H9 (cell line): ENCODE measurements at regions not wholly inside any gene's neighbourhood (a gene's known extent, or its start where the extent isn't known, plus 50 kb on each side); places are given as distances from the start of the nearest gene placed in this dataset.
A peak's percentile ranks its signal among the peaks of the same experiment; 100 is the strongest.

Source experiments
- DNase-seq: peaks from one replicate; pipeline ENCODE4 v3.0.0-alpha.2; 2017
- H2AFZ ChIP-seq: one replicate; pipeline ENCODE4 v1.6.1; 2013; ENCODE audit warnings: mild to moderate bottlenecking, low read length, control low read depth, moderate library complexity
- H2AK5ac ChIP-seq: 2 replicates; pipeline ENCODE4 v1.6.1; 2013; ENCODE audit warnings: low read length, control low read depth, mixed read lengths; ENCODE audit not compliant: insufficient read length
- H2BK120ac ChIP-seq: one replicate; pipeline ENCODE4 v1.6.1; 2013; ENCODE audit warnings: low read depth, mild to moderate bottlenecking, low read length, control low read depth, inconsistent platforms; ENCODE audit not compliant: poor library complexity, severe bottlenecking
- H2BK12ac ChIP-seq: 2 replicates; pipeline ENCODE4 v1.6.1; 2013; ENCODE audit warnings: low read length, control low read depth, mixed read lengths, low read depth; ENCODE audit not compliant: insufficient read length
- H2BK15ac ChIP-seq: 2 replicates; pipeline ENCODE4 v1.6.1; 2013; ENCODE audit warnings: low read depth, low read length, control low read depth
- H2BK20ac ChIP-seq: one replicate; pipeline ENCODE4 v1.6.1; 2013; ENCODE audit warnings: low read depth, mild to moderate bottlenecking, low read length, control low read depth, inconsistent platforms; ENCODE audit not compliant: poor library complexity, severe bottlenecking
- H2BK5ac ChIP-seq: 2 replicates; pipeline ENCODE4 v1.6.1; 2013; ENCODE audit warnings: low read length, control low read depth, mixed read lengths; ENCODE audit not compliant: insufficient read length
- H3K14ac ChIP-seq: 2 replicates; pipeline ENCODE4 v1.6.1; 2013; ENCODE audit warnings: low read length, control low read depth; ENCODE audit not compliant: insufficient read depth
- H3K18ac ChIP-seq: 2 replicates; pipeline ENCODE4 v1.6.1; 2013; ENCODE audit warnings: low read depth, mild to moderate bottlenecking, mixed read lengths, low read length, control low read depth; ENCODE audit not compliant: insufficient read length
- H3K23ac ChIP-seq: 2 replicates; pipeline ENCODE4 v1.6.1; 2013; ENCODE audit warnings: low read length, control low read depth, mixed read lengths, low read depth; ENCODE audit not compliant: insufficient read length
- H3K23me2 ChIP-seq: 2 replicates; pipeline ENCODE4 v1.6.1; 2013; ENCODE audit warnings: low read depth, mild to moderate bottlenecking, mixed read lengths, low read length, control low read depth; ENCODE audit not compliant: insufficient read length, poor library complexity, severe bottlenecking
- H3K27ac ChIP-seq: 2 replicates; pipeline ENCODE4 v1.5.1; 2013; ENCODE audit warnings: low read length, control low read depth, mixed read lengths, low read depth; ENCODE audit not compliant: insufficient read length
- H3K27me3 ChIP-seq: 2 replicates; pipeline ENCODE4 v1.6.1; 2013; ENCODE audit warnings: low read length, control low read depth, inconsistent platforms; ENCODE audit not compliant: insufficient read depth
- H3K4ac ChIP-seq: 2 replicates; pipeline ENCODE4 v1.6.1; 2013; ENCODE audit warnings: low read depth, mild to moderate bottlenecking, control low read depth, inconsistent platforms, low read length, moderate library complexity
- H3K4me1 ChIP-seq: 2 replicates; pipeline ENCODE4 v1.6.1; 2013; ENCODE audit warnings: low read length, control low read depth, inconsistent platforms; ENCODE audit not compliant: insufficient read depth
- H3K4me2 ChIP-seq: 2 replicates; pipeline ENCODE4 v1.6.1; 2013; ENCODE audit warnings: low read length, control low read depth, mixed read lengths; ENCODE audit not compliant: insufficient read length, insufficient read depth
- H3K56ac ChIP-seq: 2 replicates; pipeline ENCODE4 v1.6.1; 2013; ENCODE audit warnings: low read depth, mild to moderate bottlenecking, mixed read lengths, low read length, control low read depth; ENCODE audit not compliant: insufficient read length
- H3K79me1 ChIP-seq: 2 replicates; pipeline ENCODE4 v1.6.1; 2013; ENCODE audit warnings: low read depth, mild to moderate bottlenecking, moderate library complexity, low read length, control low read depth, inconsistent platforms; ENCODE audit not compliant: insufficient read depth, poor library complexity, severe bottlenecking
- H3K79me2 ChIP-seq: 2 replicates; pipeline ENCODE4 v1.6.1; 2013; ENCODE audit warnings: low read length, control low read depth, inconsistent platforms; ENCODE audit not compliant: insufficient read depth
- H3K9ac ChIP-seq: 2 replicates; pipeline ENCODE4 v1.6.1; 2013; ENCODE audit warnings: low read length, control low read depth, mixed read lengths; ENCODE audit not compliant: insufficient read length; ENCODE audit errors: extremely low read depth
- H3K9me3 ChIP-seq: one replicate; pipeline ENCODE4 v1.6.1; 2013; ENCODE audit warnings: low read depth, low read length, inconsistent platforms; ENCODE audit not compliant: control insufficient read depth
- H3T11ph ChIP-seq: one replicate; pipeline ENCODE4 v1.6.1; 2013; ENCODE audit warnings: mild to moderate bottlenecking, low read length, control low read depth, inconsistent platforms
- H4K20me1 ChIP-seq: one replicate; pipeline ENCODE4 v1.6.1; 2013; ENCODE audit not compliant: control insufficient read depth, insufficient read length, insufficient read depth
- H4K5ac ChIP-seq: 2 replicates; pipeline ENCODE4 v1.6.1; 2013; ENCODE audit warnings: low read depth, mild to moderate bottlenecking, mixed read lengths, low read length, control low read depth; ENCODE audit not compliant: insufficient read length
- H4K8ac ChIP-seq: replicated peaks from 2 replicates; pipeline ENCODE4 v1.6.1; 2013; ENCODE audit warnings: low read length, control low read depth, mixed read lengths, low read depth; ENCODE audit not compliant: insufficient read length
- H4K91ac ChIP-seq: 2 replicates; pipeline ENCODE4 v1.6.1; 2013; ENCODE audit warnings: low read depth, mild to moderate bottlenecking, moderate library complexity, mixed read lengths, low read length, control low read depth; ENCODE audit not compliant: insufficient read length
- H3K27ac Mint-ChIP-seq, 3 experiments: 2 replicates in 2 of 3; 3 replicates in 1 of 3; pipeline ENCODE4 v1.8.0; 2020 to 2021; ENCODE audit warnings: mixed read lengths in 3 of 3, mild to moderate bottlenecking in 1 of 3, moderate library complexity in 1 of 3
- H3K27me3 Mint-ChIP-seq: 2 replicates; pipeline ENCODE4 v1.8.0; 2021; ENCODE audit warnings: low read depth, mild to moderate bottlenecking, moderate library complexity, mixed read lengths
- H3K36me3 Mint-ChIP-seq, 3 experiments: 2 replicates in 2 of 3; 3 replicates in 1 of 3; pipeline ENCODE4 v1.8.0; 2020 to 2021; ENCODE audit warnings: low read depth in 3 of 3, mixed read lengths in 3 of 3; ENCODE audit not compliant: insufficient read depth in 1 of 3
- H3K4me1 Mint-ChIP-seq, 2 experiments: 2 replicates each; pipeline ENCODE4 v1.8.0; 2020; ENCODE audit warnings: mixed read lengths in 2 of 2
- H3K4me3 Mint-ChIP-seq, 2 experiments: 2 replicates in 1 of 2; 3 replicates in 1 of 2; pipeline ENCODE4 v1.8.0; 2020 to 2021; ENCODE audit warnings: mild to moderate bottlenecking in 2 of 2, mixed read lengths in 2 of 2, moderate library complexity in 1 of 2
- H3K9me3 Mint-ChIP-seq, 2 experiments: 2 replicates in 1 of 2; 3 replicates in 1 of 2; pipeline ENCODE4 v1.8.0; 2020; ENCODE audit warnings: mild to moderate bottlenecking in 2 of 2, mixed read lengths in 2 of 2, moderate library complexity in 1 of 2
- TF ChIP-seq, protein P1 (sequence below): fragments of 200-600 bp; sonication (generic); conservative IDR thresholded peaks from 3 replicates; pipeline ENCODE4 v1.8.0; 2021; ENCODE audit warnings: antibody characterized with exemption, mild to moderate bottlenecking

DNA sequence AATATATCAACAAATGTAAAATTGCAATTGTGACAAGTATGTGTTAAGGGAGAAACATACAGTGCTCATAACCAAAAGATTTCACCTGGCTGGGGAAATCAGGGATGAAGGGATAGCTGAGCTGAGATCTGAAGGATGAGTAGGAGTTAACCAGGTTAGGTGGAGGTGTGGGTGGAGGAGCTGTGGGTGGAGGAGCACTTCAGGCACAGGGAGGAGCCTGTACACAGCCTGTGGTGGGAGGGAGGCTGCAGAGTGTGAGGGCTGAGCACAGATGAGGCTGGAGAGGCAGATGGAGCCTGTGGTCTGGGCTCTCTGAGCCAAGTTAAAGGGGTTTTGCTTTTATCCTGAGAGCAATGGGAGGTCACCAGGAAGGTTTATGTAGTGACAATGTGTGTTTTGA is 111.9 kb downstream of the XCL2 start:
- no peak for DNase-seq
- no peak overlapping the region for H2BK20ac ChIP-seq
- Mint-ChIP-seq H3K36me3 (no peaks in the 10 kb centered on the region), H3K4me3 (no peak overlapping the region), H3K27me3 (peaks cover 1% of the 10 kb centered on the region; the same call in 1 of the 2 replicates), H3K27ac (peak overlapping the region in 1 of 3 experiments; percentile 4; a peak in 1 of 7 replicates), H3K9me3 (no peaks in the 10 kb centered on the region), H3K4me1 (peaks cover 16 to 22% of the 10 kb centered on the region in 2 experiments; a peak in 3 of 4 replicates)
- H3T11ph ChIP-seq, result no peak overlapping the region
- no peaks in the 10 kb centered on the region for H3K9me3 ChIP-seq
- H2BK12ac ChIP-seq, result no peak overlapping the region
- H2BK120ac ChIP-seq, result no peak overlapping the region
- TF ChIP-seq, protein P1, sequence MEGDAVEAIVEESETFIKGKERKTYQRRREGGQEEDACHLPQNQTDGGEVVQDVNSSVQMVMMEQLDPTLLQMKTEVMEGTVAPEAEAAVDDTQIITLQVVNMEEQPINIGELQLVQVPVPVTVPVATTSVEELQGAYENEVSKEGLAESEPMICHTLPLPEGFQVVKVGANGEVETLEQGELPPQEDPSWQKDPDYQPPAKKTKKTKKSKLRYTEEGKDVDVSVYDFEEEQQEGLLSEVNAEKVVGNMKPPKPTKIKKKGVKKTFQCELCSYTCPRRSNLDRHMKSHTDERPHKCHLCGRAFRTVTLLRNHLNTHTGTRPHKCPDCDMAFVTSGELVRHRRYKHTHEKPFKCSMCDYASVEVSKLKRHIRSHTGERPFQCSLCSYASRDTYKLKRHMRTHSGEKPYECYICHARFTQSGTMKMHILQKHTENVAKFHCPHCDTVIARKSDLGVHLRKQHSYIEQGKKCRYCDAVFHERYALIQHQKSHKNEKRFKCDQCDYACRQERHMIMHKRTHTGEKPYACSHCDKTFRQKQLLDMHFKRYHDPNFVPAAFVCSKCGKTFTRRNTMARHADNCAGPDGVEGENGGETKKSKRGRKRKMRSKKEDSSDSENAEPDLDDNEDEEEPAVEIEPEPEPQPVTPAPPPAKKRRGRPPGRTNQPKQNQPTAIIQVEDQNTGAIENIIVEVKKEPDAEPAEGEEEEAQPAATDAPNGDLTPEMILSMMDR, result no peak
- H3K23me2 ChIP-seq, result no peaks in the 10 kb centered on the region
- H3K18ac ChIP-seq, result no peak overlapping the region
- H4K20me1 ChIP-seq, result no peaks in the 10 kb centered on the region
- no peak overlapping the region for H3K9ac ChIP-seq
- no peak overlapping the region for H3K56ac ChIP-seq
- H3K27ac ChIP-seq, result no peak overlapping the region
- H2AFZ ChIP-seq, result no peak overlapping the region
- H3K23ac ChIP-seq, result no peak overlapping the region
- no peaks in the 10 kb centered on the region for H3K27me3 ChIP-seq
- H3K79me2 ChIP-seq, result no peaks in the 10 kb centered on the region
- H3K79me1 ChIP-seq, result no peaks in the 10 kb centered on the region
- no peak overlapping the region for H4K91ac ChIP-seq
- H3K4ac ChIP-seq, result no peak overlapping the region
- no peak overlapping the region for H2AK5ac ChIP-seq
- H4K8ac ChIP-seq, result no peak overlapping the region
- no peak overlapping the region for H2BK5ac ChIP-seq
- H3K14ac ChIP-seq, result no peak overlapping the region
- no peak overlapping the region for H2BK15ac ChIP-seq
- H4K5ac ChIP-seq, result no peak overlapping the region
- H3K4me1 ChIP-seq, result peaks cover 7% of the 10 kb centered on the region
- no peak overlapping the region for H3K4me2 ChIP-seq
